ENCODE measurements at regions not wholly inside any gene's neighbourhood (a gene's known extent, or its start where the extent isn't known, plus 50 kb on each side); places are given as distances from the start of the nearest gene placed in this dataset.
"Not testable (repeated sequence)": the region's sequence is repeated elsewhere in the genome, so short reads cannot be mapped to it uniquely, and the experiment has no call there.

DNA sequence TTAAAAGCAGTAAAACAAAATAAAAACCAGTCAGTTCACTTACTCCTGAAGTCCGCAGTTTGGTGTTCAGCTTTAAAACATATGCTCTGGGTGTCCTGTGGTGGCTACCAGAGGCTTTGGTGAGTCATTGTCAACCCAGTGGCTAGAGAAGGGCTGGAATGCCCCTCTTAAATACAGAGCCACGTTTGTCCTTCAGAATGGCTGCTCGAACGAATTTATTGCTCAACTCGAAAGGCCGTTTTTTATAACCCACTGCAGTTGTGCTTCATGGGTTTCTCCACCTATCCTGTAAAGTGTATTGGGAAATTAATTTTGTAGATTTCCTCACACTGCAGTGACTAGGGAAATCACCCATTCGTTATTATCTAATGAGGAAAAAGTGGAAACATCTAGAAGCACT lies 66.8 kb upstream of the PRSS12 start:
- DNase-seq; CTCF ChIA-PET; H3K9ac ChIP-seq; H2AFZ ChIP-seq (ENCODE audit: low read depth); H3F3A ChIP-seq (replicated peaks; ENCODE audit: insufficient read depth); H3K4me3 ChIP-seq (ENCODE audit: low read depth in 2 of 2, low read length in 1 of 2); H3K9me2 ChIP-seq; H4K20me1 ChIP-seq (ENCODE audit: insufficient read depth); H3K27me3 ChIP-seq (ENCODE audit: insufficient read depth); H3K36me3 ChIP-seq (replicated peaks in 1 of 2; ENCODE audit: control insufficient read depth in 1 of 2, insufficient read depth in 2 of 2, low read length in 1 of 2); H3K4me2 ChIP-seq; H3K9me3 ChIP-seq; H3K27ac ChIP-seq (ENCODE audit: low read depth in 2 of 2, low read length in 1 of 2); POLR2A ChIA-PET; H3K79me2 ChIP-seq (ENCODE audit: insufficient read depth): not testable (repeated sequence)
- WGBS (ENCODE audit: low lambda C conversion rate): 60% methylated on average over 7 of the region's 7 CpGs
- peaks cover 0 to 11% of the 10 kb centered on the region in 2 experiments; a peak in 1 of 4 replicates for H3K4me1 ChIP-seq (ENCODE audit: control insufficient read depth in 1 of 2, insufficient read depth in 2 of 2, low read depth in 1 of 2, low read length in 1 of 2)

DNA sequence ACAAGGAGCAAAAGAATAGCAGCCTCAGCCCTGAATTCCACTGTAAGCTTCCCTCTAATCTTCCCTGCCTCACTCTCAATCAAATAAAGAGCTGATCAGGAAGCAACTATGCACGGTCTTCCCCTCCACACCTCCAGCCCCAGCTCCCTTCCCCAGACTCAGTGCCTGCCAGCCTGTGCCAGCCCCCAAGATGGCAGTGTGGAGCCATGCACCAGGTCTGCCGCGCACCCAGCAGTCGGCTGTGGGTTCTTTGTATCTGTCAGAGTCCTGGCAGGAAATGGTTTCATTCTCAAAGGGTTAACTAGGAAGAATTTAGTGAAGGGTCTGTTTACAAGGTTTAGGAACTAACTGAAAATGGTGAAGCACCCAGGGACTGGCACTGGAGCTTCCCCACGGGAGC lies 71.3 kb upstream of the PRSS12 start:
- DNase-seq; H3K79me2 ChIP-seq (ENCODE audit: insufficient read depth); H3F3A ChIP-seq (replicated peaks; ENCODE audit: insufficient read depth); H3K4me2 ChIP-seq; H3K9me2 ChIP-seq; H3K27me3 ChIP-seq (ENCODE audit: insufficient read depth); H3K9ac ChIP-seq; H3K4me1 ChIP-seq (ENCODE audit: control insufficient read depth in 1 of 2, insufficient read depth in 2 of 2, low read depth in 1 of 2, low read length in 1 of 2); H3K9me3 ChIP-seq; POLR2A ChIA-PET; H3K36me3 ChIP-seq (replicated peaks in 1 of 2; ENCODE audit: control insufficient read depth in 1 of 2, insufficient read depth in 2 of 2, low read length in 1 of 2); H3K27ac ChIP-seq (ENCODE audit: low read depth in 2 of 2, low read length in 1 of 2); H4K20me1 ChIP-seq (ENCODE audit: insufficient read depth): not testable (repeated sequence)
- WGBS (ENCODE audit: low lambda C conversion rate): 19% methylated on average over 4 of the region's 5 CpGs
- H2AFZ ChIP-seq (ENCODE audit: low read depth): peak overlapping the region; percentile 25; the same call in 1 of the 2 replicates
- peak overlapping the region in 1 of 2 experiments; percentile 4; a peak in 1 of 4 replicates for H3K4me3 ChIP-seq (ENCODE audit: low read depth in 2 of 2, low read length in 1 of 2)
- CTCF ChIA-PET: interaction anchor here (0.6 to 1.3 kb wide), 8 partner anchors 10 to 261 kb away, joined by 3 to 5 read pairs (median 4); partner anchors contain the start of genes METTL14 and PRSS12
- TF ChIP-seq, protein P1, sequence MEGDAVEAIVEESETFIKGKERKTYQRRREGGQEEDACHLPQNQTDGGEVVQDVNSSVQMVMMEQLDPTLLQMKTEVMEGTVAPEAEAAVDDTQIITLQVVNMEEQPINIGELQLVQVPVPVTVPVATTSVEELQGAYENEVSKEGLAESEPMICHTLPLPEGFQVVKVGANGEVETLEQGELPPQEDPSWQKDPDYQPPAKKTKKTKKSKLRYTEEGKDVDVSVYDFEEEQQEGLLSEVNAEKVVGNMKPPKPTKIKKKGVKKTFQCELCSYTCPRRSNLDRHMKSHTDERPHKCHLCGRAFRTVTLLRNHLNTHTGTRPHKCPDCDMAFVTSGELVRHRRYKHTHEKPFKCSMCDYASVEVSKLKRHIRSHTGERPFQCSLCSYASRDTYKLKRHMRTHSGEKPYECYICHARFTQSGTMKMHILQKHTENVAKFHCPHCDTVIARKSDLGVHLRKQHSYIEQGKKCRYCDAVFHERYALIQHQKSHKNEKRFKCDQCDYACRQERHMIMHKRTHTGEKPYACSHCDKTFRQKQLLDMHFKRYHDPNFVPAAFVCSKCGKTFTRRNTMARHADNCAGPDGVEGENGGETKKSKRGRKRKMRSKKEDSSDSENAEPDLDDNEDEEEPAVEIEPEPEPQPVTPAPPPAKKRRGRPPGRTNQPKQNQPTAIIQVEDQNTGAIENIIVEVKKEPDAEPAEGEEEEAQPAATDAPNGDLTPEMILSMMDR (IDR thresholded peaks at IDR 0.05): peak; percentile 74
- TF ChIP-seq RAD21 (IDR thresholded peaks at IDR 0.05; ENCODE audit: low read length) (peak; percentile 64), SMC3 (IDR thresholded peaks at IDR 0.05; ENCODE audit: low read depth, low read length) (peak; percentile 49)

DNA sequence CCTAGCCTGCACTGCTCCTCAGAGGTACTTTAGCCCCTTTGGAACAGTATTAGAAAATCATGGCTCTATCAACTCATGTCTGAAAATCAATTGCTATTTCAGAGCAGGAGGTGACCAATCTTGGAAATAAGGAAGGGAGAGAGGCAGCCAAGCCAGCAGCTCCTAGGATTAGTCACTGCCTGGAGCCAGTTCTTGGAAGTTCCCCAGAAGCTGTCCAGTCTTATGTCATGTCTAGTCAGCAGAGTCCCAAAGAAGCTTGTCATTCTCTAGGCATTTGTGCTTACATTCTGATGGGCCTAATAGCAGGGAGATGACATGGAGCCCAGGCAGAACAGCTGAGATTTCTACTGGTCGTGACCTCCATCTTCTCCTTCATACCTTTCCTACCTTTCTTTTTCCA lies 76.1 kb upstream of the PRSS12 start:
- H2AFZ ChIP-seq (ENCODE audit: low read depth); H3K4me3 ChIP-seq (ENCODE audit: low read depth in 2 of 2, low read length in 1 of 2); H3K36me3 ChIP-seq (replicated peaks in 1 of 2; ENCODE audit: control insufficient read depth in 1 of 2, insufficient read depth in 2 of 2, low read length in 1 of 2); H4K20me1 ChIP-seq (ENCODE audit: insufficient read depth); H3K4me1 ChIP-seq (ENCODE audit: control insufficient read depth in 1 of 2, insufficient read depth in 2 of 2, low read depth in 1 of 2, low read length in 1 of 2); H3K27ac ChIP-seq (ENCODE audit: low read depth in 2 of 2, low read length in 1 of 2); H3K79me2 ChIP-seq (ENCODE audit: insufficient read depth); H3K9me2 ChIP-seq; DNase-seq; H3F3A ChIP-seq (replicated peaks; ENCODE audit: insufficient read depth); CTCF ChIA-PET; H3K9ac ChIP-seq; H3K27me3 ChIP-seq (ENCODE audit: insufficient read depth); H3K4me2 ChIP-seq; H3K9me3 ChIP-seq; POLR2A ChIA-PET: not testable (repeated sequence)
- WGBS (ENCODE audit: low lambda C conversion rate): no CpG with 5 or more reads among the region's 1 CpG

DNA sequence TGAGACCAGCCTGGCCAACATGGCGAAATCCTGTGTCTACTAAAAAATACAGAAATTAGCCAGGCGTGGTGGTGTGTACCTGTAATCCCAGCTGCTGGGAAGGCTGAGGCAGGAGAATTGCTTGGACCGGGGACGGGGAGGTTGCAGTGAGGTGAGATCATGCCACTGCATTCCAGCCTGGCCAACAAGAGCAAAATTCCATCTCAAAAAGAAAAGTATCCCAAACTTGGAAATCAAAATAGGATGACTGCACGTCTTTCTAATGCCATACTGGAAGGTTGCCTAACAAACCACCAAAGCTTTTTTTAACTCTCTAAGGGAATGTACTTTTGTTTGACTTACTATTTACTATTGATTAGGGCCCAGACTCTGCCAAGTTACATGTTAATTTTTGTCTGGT lies 79.6 kb upstream of the PRSS12 start:
- H3K27me3 ChIP-seq (ENCODE audit: insufficient read depth); H3K4me1 ChIP-seq (ENCODE audit: control insufficient read depth in 1 of 2, insufficient read depth in 2 of 2, low read depth in 1 of 2, low read length in 1 of 2); H2AFZ ChIP-seq (ENCODE audit: low read depth); DNase-seq; H3K36me3 ChIP-seq (replicated peaks in 1 of 2; ENCODE audit: control insufficient read depth in 1 of 2, insufficient read depth in 2 of 2, low read length in 1 of 2); CTCF ChIA-PET; H3K9ac ChIP-seq; H3K4me3 ChIP-seq (ENCODE audit: low read depth in 2 of 2, low read length in 1 of 2); H4K20me1 ChIP-seq (ENCODE audit: insufficient read depth); H3K4me2 ChIP-seq; POLR2A ChIA-PET; H3F3A ChIP-seq (replicated peaks; ENCODE audit: insufficient read depth); H3K9me3 ChIP-seq; H3K9me2 ChIP-seq; H3K27ac ChIP-seq (ENCODE audit: low read depth in 2 of 2, low read length in 1 of 2); H3K79me2 ChIP-seq (ENCODE audit: insufficient read depth): not testable (repeated sequence)
- 83% methylated on average over 2 of the region's 5 CpGs for WGBS (ENCODE audit: low lambda C conversion rate)

DNA sequence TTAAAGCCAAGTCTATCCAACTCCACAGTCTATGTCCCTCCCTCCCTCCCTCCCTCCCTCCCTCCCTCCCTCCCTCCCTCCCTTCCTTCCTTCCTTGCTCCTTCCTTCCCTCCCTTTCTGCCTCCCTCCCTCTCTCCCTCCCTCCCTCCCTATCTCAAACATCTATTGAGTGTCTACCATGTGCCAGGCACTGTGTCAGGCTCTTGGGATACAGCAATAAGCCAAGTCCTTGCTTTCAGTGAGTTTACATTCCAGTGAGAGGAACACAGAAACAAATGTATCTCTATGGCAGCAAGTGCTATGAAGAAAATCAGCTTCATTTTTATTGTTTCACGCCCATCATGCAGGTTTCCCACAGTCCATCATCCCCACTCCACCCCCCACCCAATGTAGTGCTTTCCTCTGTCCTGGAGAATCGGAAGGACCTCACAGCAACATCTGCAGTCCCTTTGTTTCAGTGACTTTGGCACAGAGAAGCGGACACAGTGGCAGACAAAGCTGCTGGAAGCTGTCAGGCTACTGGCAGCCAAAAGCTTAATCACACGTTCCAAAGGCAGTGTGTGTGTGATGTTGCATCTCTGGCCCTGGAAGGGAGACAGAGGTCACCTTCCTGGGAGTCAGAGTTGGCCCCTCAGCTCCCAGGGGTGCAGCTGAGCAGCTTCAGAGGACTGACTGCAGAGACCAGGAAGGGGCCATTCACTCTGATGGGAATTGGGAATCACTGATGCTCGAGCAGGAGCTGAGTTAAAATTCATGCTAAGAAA lies 81.0 kb upstream of the PRSS12 start:
- H3K4me1 ChIP-seq (ENCODE audit: control insufficient read depth in 1 of 2, insufficient read depth in 2 of 2, low read depth in 1 of 2, low read length in 1 of 2); DNase-seq; H3K4me2 ChIP-seq; H3K79me2 ChIP-seq (ENCODE audit: insufficient read depth); H3K27ac ChIP-seq (ENCODE audit: low read depth in 2 of 2, low read length in 1 of 2); H4K20me1 ChIP-seq (ENCODE audit: insufficient read depth); H3K36me3 ChIP-seq (replicated peaks in 1 of 2; ENCODE audit: control insufficient read depth in 1 of 2, insufficient read depth in 2 of 2, low read length in 1 of 2); H3K9me3 ChIP-seq; H3K9me2 ChIP-seq; H3K27me3 ChIP-seq (ENCODE audit: insufficient read depth); H2AFZ ChIP-seq (ENCODE audit: low read depth); POLR2A ChIA-PET; H3K4me3 ChIP-seq (ENCODE audit: low read depth in 2 of 2, low read length in 1 of 2); H3K9ac ChIP-seq; H3F3A ChIP-seq (replicated peaks; ENCODE audit: insufficient read depth); CTCF ChIA-PET: not testable (repeated sequence)
- 58% methylated on average over 4 of the region's 5 CpGs for WGBS (ENCODE audit: low lambda C conversion rate)

DNA sequence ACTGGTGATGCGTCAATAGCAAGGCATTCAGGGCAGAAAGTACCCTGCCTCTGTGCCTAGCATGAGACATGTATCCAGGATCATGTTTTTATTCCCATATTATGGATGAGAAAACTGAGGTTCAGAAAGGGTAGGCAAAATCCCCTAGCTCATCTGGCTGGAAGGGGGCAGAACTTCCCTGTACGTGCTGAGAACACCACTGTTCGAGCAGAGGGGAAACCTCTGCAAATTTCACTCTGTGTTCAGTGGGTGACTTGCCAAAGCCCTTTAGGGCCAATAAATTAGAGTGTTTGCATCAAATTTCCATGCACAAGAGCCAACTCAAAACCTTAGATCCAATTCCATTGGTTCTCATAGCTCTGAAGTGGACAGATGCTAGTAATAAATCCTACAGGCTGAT lies 82.6 kb upstream of the PRSS12 start:
- H3F3A ChIP-seq (replicated peaks; ENCODE audit: insufficient read depth); H3K9me2 ChIP-seq; DNase-seq; H3K4me2 ChIP-seq; H3K36me3 ChIP-seq (replicated peaks in 1 of 2; ENCODE audit: control insufficient read depth in 1 of 2, insufficient read depth in 2 of 2, low read length in 1 of 2); H2AFZ ChIP-seq (ENCODE audit: low read depth); H3K9ac ChIP-seq; H3K79me2 ChIP-seq (ENCODE audit: insufficient read depth); CTCF ChIA-PET; H3K9me3 ChIP-seq; H3K27me3 ChIP-seq (ENCODE audit: insufficient read depth); H3K4me3 ChIP-seq (ENCODE audit: low read depth in 2 of 2, low read length in 1 of 2); POLR2A ChIA-PET; H3K27ac ChIP-seq (ENCODE audit: low read depth in 2 of 2, low read length in 1 of 2); H3K4me1 ChIP-seq (ENCODE audit: control insufficient read depth in 1 of 2, insufficient read depth in 2 of 2, low read depth in 1 of 2, low read length in 1 of 2); H4K20me1 ChIP-seq (ENCODE audit: insufficient read depth): not testable (repeated sequence)
- WGBS (ENCODE audit: low lambda C conversion rate): 100% methylated on average over 1 of the region's 3 CpGs

Data from SK-N-SH (cell line).